GM13977 (cell line): ENCODE measurements at regions not wholly inside any gene's neighbourhood (a gene's known extent, or its start where the extent isn't known, plus 50 kb on each side); places are given as distances from the start of the nearest gene placed in this dataset.

Experiments used
- DNase-seq: peaks from one replicate; pipeline ENCODE4 v3.0.0; 2012; ENCODE audit warnings: low spot score
- in situ Hi-C: fragments of 300-500 bp; cut with MboI; formaldehyde crosslinking; loops from one replicate; pipeline ENCODE4 v1.12.0; 2022; ENCODE audit warnings: low sequenced_read_pairs, low pct_unique_long_range_greater_than_20kb, mixed read lengths, inconsistent platforms; ENCODE audit not compliant: unreplicated experiment
- TF ChIP-seq, protein P1 (sequence below): IDR thresholded peaks from 2 replicates; pipeline ENCODE4 v1.5.1; 2012; ENCODE audit warnings: mild to moderate bottlenecking, control low read depth; ENCODE audit not compliant: insufficient read depth; ENCODE audit errors: extremely low read depth, missing control alignments

- DNase-seq, result no peak
- in situ Hi-C loops, result no loop called here
- TF ChIP-seq, protein P1, sequence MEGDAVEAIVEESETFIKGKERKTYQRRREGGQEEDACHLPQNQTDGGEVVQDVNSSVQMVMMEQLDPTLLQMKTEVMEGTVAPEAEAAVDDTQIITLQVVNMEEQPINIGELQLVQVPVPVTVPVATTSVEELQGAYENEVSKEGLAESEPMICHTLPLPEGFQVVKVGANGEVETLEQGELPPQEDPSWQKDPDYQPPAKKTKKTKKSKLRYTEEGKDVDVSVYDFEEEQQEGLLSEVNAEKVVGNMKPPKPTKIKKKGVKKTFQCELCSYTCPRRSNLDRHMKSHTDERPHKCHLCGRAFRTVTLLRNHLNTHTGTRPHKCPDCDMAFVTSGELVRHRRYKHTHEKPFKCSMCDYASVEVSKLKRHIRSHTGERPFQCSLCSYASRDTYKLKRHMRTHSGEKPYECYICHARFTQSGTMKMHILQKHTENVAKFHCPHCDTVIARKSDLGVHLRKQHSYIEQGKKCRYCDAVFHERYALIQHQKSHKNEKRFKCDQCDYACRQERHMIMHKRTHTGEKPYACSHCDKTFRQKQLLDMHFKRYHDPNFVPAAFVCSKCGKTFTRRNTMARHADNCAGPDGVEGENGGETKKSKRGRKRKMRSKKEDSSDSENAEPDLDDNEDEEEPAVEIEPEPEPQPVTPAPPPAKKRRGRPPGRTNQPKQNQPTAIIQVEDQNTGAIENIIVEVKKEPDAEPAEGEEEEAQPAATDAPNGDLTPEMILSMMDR, result no peak
Observed at GRCh38 chr4:122293374-122294365, 85.1 kb upstream of the ADAD1 start.

DNA sequence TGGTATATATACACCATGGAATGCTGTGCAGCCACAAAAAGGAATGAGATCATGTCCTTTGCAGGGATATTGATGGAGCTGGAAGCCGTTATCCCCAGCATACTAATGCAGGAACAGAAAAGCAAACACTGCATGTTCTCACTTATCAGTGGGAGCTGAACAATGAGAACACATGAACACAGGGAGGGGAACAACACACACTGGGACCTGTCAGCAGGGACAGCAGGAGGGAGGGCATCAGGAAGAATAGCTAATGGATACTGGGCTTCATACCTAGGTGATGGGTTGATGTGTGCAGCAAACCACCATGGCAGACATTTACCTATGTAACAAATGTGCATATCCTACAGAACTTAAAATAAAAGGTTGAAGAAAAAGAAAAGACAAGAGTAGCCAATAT is 81.1 kb upstream of the ADAD1 start:
- in situ Hi-C loops, result no loop called here
- TF ChIP-seq, protein P1, result no peak
- no peak for DNase-seq

- in situ Hi-C loops, result no loop called here
- TF ChIP-seq, protein P1, result no peak
- no peak for DNase-seq
Observed at GRCh38 chr4:122300776-122301175, 78.0 kb upstream of the ADAD1 start.

- DNase-seq, result no peak
- TF ChIP-seq, protein P1, result no peak
- in situ Hi-C loops, result no loop called here
Observed at GRCh38 chr4:122305853-122306252, 73.0 kb upstream of the ADAD1 start.

DNA sequence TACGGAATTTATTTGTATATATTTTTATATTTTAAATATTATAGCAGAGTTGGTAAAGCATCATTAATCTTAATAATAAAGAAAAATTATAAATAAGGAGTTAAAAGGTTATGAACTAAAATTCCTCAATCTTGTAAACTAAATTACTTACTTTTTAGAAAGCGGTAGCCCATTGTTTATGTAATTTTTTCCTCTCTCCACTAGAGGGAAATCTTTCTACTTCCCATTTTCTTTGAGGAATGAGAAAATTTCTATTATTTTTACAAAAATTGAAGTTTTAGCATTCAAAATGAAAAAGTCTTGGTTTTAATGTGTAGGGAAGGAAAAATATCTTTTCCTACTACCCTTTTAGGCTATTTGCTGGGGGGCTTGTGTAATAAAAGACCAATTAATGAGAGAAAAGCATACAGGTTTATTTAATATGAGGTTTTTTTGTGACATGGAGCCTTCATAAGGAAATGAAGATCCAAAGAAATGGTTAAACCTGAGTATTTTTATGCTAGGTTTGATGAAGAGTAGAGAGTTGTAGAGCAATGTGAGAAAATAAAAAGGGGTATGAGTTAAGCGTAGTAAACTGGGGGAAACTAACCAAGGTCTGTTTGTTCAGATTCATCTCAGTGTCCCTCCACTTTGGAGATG is 68.7 kb upstream of the ADAD1 start:
- DNase-seq, result no peak
- TF ChIP-seq, protein P1, result peak; percentile 38
- in situ Hi-C loops, result no loop called here

- in situ Hi-C loops, result no loop called here
- DNase-seq, result no peak
- TF ChIP-seq, protein P1, result no peak
Observed at GRCh38 chr4:122313006-122313646, 65.7 kb upstream of the ADAD1 start.
